Suprapubic skin (tissue), 4 donors: ENCODE measurements at regions not wholly inside any gene's neighbourhood (a gene's known extent, or its start where the extent isn't known, plus 50 kb on each side); places are given as distances from the start of the nearest gene placed in this dataset.

Experiments used
- EP300 ChIP-seq: sonication (generic); formaldehyde crosslinking; IDR thresholded peaks from one replicate; pipeline ENCODE4 v1.6.1; 2017; ENCODE audit warnings: antibody characterized with exemption
- POLR2A ChIP-seq, 2 donors: fragments of 450-650 bp; IDR thresholded peaks; one replicate each; pipeline ENCODE4 v1.6.1; 2017; ENCODE audit warnings: antibody characterized with exemption in 2 of 2, mild to moderate bottlenecking in 2 of 2, moderate library complexity in 2 of 2
- POLR2AphosphoS5 ChIP-seq, 3 donors: sonication (generic); formaldehyde crosslinking; IDR thresholded peaks; one replicate each; pipeline ENCODE4 v1.6.1; 2017; ENCODE audit warnings: antibody characterized with exemption in 3 of 3
- TF ChIP-seq, protein P1 (sequence below), 2 donors: fragments of 200-600 bp in 1 of 2; fragments of 450-650 bp in 1 of 2; sonication (generic) in 1 of 2; IDR thresholded peaks; one replicate each; pipeline ENCODE4 v1.5.1; 2016 to 2019; ENCODE audit warnings: antibody characterized with exemption in 2 of 2, mild to moderate bottlenecking in 1 of 2, moderate library complexity in 1 of 2

DNA sequence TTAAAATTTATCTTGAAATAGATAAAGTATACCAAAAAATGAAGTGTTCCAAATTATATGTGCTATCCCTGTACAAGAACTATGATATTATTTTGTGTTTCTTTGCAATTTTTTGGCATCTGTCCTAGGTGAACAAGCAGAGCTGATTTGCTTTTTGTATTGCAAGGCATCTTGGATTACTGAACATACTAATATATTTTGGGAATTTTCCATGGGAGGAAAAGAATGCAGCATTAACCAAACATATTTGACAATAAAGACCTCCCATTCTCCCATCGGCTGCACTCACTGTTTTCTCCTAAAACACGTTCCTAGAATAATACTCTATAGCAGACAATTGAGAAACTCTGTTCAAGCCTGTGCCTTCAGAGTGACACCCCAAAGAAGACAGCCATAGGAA, 265.1 kb upstream of the ALCAM start:
- TF ChIP-seq, protein P1, sequence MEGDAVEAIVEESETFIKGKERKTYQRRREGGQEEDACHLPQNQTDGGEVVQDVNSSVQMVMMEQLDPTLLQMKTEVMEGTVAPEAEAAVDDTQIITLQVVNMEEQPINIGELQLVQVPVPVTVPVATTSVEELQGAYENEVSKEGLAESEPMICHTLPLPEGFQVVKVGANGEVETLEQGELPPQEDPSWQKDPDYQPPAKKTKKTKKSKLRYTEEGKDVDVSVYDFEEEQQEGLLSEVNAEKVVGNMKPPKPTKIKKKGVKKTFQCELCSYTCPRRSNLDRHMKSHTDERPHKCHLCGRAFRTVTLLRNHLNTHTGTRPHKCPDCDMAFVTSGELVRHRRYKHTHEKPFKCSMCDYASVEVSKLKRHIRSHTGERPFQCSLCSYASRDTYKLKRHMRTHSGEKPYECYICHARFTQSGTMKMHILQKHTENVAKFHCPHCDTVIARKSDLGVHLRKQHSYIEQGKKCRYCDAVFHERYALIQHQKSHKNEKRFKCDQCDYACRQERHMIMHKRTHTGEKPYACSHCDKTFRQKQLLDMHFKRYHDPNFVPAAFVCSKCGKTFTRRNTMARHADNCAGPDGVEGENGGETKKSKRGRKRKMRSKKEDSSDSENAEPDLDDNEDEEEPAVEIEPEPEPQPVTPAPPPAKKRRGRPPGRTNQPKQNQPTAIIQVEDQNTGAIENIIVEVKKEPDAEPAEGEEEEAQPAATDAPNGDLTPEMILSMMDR (IDR thresholded peaks at IDR 0.05) = no peak
- TF ChIP-seq POLR2A (IDR thresholded peaks at IDR 0.05) = no peak
- no peak for TF ChIP-seq EP300
- no peak for TF ChIP-seq POLR2AphosphoS5 (IDR thresholded peaks at IDR 0.05)
